ENCODE measurements at regions not wholly inside any gene's neighbourhood (a gene's known extent, or its start where the extent isn't known, plus 50 kb on each side); places are given as distances from the start of the nearest gene placed in this dataset.

- no peak for TF ChIP-seq CTCF (IDR thresholded peaks at IDR 0.05; ENCODE audit: borderline replicate concordance, control extremely low read depth, extremely low read depth, insufficient read depth, missing control alignments)
- no peak for DNase-seq (ENCODE audit: low spot score)
- in situ Hi-C loops (cut with MboI; ENCODE audit: low sequenced_read_pairs, unreplicated experiment) = no loop called here
These were observed 683.8 kb upstream of the ANKRD30A start for GRCh38 chr10:36441557-36441956.

GRCh38 chr10:36440539-36440938, 684.9 kb upstream of the ANKRD30A start:
- TF ChIP-seq CTCF (IDR thresholded peaks at IDR 0.05; ENCODE audit: borderline replicate concordance, control extremely low read depth, extremely low read depth, insufficient read depth, missing control alignments) = no peak
- DNase-seq (ENCODE audit: low spot score) = no peak

GRCh38 chr10:36437367-36437766, 688.0 kb upstream of the ANKRD30A start:
- DNase-seq (ENCODE audit: low spot score) = no peak
- in situ Hi-C loops (cut with MboI; ENCODE audit: low sequenced_read_pairs, unreplicated experiment) = no loop called here
- no peak for TF ChIP-seq CTCF (IDR thresholded peaks at IDR 0.05; ENCODE audit: borderline replicate concordance, control extremely low read depth, extremely low read depth, insufficient read depth, missing control alignments)

More at GRCh38 chr10:36440539-36440938, 684.9 kb upstream of the ANKRD30A start:
- in situ Hi-C loops (cut with MboI; ENCODE audit: low sequenced_read_pairs, unreplicated experiment) = no loop called here

- in situ Hi-C loops (cut with MboI; ENCODE audit: low sequenced_read_pairs, unreplicated experiment) = no loop called here
- no peak for DNase-seq (ENCODE audit: low spot score)
- no peak for TF ChIP-seq CTCF (IDR thresholded peaks at IDR 0.05; ENCODE audit: borderline replicate concordance, control extremely low read depth, extremely low read depth, insufficient read depth, missing control alignments)
These were observed 696.9 kb upstream of the ANKRD30A start for GRCh38 chr10:36428507-36428906.

- no peak for TF ChIP-seq CTCF (IDR thresholded peaks at IDR 0.05; ENCODE audit: borderline replicate concordance, control extremely low read depth, extremely low read depth, insufficient read depth, missing control alignments)
- no peak for DNase-seq (ENCODE audit: low spot score)
- in situ Hi-C loops (cut with MboI; ENCODE audit: low sequenced_read_pairs, unreplicated experiment) = no loop called here
These were observed 700.1 kb upstream of the ANKRD30A start for GRCh38 chr10:36425131-36425797.

- DNase-seq (ENCODE audit: low spot score) = no peak
- in situ Hi-C loops (cut with MboI; ENCODE audit: low sequenced_read_pairs, unreplicated experiment) = no loop called here
- TF ChIP-seq CTCF (IDR thresholded peaks at IDR 0.05; ENCODE audit: borderline replicate concordance, control extremely low read depth, extremely low read depth, insufficient read depth, missing control alignments) = no peak
These were observed 700.9 kb upstream of the ANKRD30A start for GRCh38 chr10:36424502-36424901.
